ENCODE measurements at regions not wholly inside any gene's neighbourhood (a gene's known extent, or its start where the extent isn't known, plus 50 kb on each side); places are given as distances from the start of the nearest gene placed in this dataset.

GRCh38 chr20:63081351-63081750, 74.6 kb upstream of the BHLHE23 start:
- TF ChIP-seq POLR2A (IDR thresholded peaks at IDR 0.05; ENCODE audit: low read depth, low read length) (no peak), POLR2AphosphoS5 (IDR thresholded peaks at IDR 0.05; ENCODE audit: low read depth, low read length) (no peak), TAF1 (IDR thresholded peaks at IDR 0.05; ENCODE audit: borderline replicate concordance, low read depth, low read length) (no peak)
- no peak for DNase-seq (ENCODE audit: insufficient read length)
- FAIRE-seq = no peak

- no peak for FAIRE-seq
- no peak for TF ChIP-seq POLR2A (IDR thresholded peaks at IDR 0.05; ENCODE audit: low read depth, low read length)
- no peak for TF ChIP-seq TAF1 (IDR thresholded peaks at IDR 0.05; ENCODE audit: borderline replicate concordance, low read depth, low read length)
- TF ChIP-seq POLR2AphosphoS5 (IDR thresholded peaks at IDR 0.05; ENCODE audit: low read depth, low read length) = no peak
- no peak for DNase-seq (ENCODE audit: insufficient read length)
Observed at GRCh38 chr20:63080811-63081210, 74.0 kb upstream of the BHLHE23 start.

- no peak for FAIRE-seq
Observed at GRCh38 chr20:63080411-63080810, 73.6 kb upstream of the BHLHE23 start.

GRCh38 chr20:63079971-63080370, 73.2 kb upstream of the BHLHE23 start:
- TF ChIP-seq POLR2A (IDR thresholded peaks at IDR 0.05; ENCODE audit: low read depth, low read length) = no peak
- no peak for TF ChIP-seq POLR2AphosphoS5 (IDR thresholded peaks at IDR 0.05; ENCODE audit: low read depth, low read length)
- TF ChIP-seq TAF1 (IDR thresholded peaks at IDR 0.05; ENCODE audit: borderline replicate concordance, low read depth, low read length) = no peak
- FAIRE-seq (no peak), DNase-seq (ENCODE audit: insufficient read length) (no peak)

More at GRCh38 chr20:63080411-63080810, 73.6 kb upstream of the BHLHE23 start:
- no peak for DNase-seq (ENCODE audit: insufficient read length)
- TF ChIP-seq TAF1 (IDR thresholded peaks at IDR 0.05; ENCODE audit: borderline replicate concordance, low read depth, low read length) (no peak), POLR2A (IDR thresholded peaks at IDR 0.05; ENCODE audit: low read depth, low read length) (no peak)

DNA sequence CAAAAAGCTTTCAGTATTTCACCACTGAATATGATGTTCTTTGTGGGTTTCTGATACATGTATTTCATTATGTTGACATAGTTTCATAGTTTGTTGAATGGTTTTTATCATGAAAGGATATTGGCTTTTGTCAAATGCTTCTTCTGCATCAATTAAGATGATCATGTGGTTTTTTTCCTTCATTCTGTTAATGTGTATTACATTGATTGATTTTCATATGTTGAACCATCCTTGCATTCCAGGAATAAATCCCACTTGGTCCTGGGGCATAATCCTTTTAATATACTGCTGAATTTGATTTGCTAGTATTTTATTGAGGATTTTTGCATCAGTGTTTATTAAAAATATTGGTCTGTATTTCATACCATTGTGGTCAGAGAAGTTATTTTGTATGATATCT, 70.9 kb upstream of the BHLHE23 start:
- FAIRE-seq = no peak
- TF ChIP-seq POLR2A (IDR thresholded peaks at IDR 0.05; ENCODE audit: low read depth, low read length) (no peak), TAF1 (IDR thresholded peaks at IDR 0.05; ENCODE audit: borderline replicate concordance, low read depth, low read length) (no peak), POLR2AphosphoS5 (IDR thresholded peaks at IDR 0.05; ENCODE audit: low read depth, low read length) (no peak)
- DNase-seq (ENCODE audit: insufficient read length) = no peak

DNA sequence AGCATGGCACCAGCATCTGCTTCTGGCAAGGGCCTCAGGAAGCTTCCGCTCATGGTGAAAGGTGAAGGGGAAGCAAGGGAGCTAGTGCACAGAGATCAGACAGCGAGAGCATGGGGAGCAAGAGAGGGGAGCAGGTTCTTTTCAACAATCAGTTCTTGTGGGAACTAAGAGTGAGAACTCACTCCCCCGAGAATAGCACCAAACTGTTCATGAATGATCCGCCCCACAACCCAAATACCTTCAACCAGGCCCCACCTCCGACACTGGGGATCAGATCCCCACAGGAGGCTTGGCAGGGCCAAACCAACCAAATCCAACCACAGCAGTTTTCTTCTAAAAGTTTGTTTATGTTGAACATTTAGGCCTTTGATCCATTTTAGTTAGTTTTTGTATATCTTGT, 69.7 kb upstream of the BHLHE23 start:
- FAIRE-seq (no peak), DNase-seq (ENCODE audit: insufficient read length) (no peak)
- no peak for TF ChIP-seq POLR2AphosphoS5 (IDR thresholded peaks at IDR 0.05; ENCODE audit: low read depth, low read length)
- TF ChIP-seq POLR2A (IDR thresholded peaks at IDR 0.05; ENCODE audit: low read depth, low read length) = no peak
- TF ChIP-seq TAF1 (IDR thresholded peaks at IDR 0.05; ENCODE audit: borderline replicate concordance, low read depth, low read length) = no peak

DNA sequence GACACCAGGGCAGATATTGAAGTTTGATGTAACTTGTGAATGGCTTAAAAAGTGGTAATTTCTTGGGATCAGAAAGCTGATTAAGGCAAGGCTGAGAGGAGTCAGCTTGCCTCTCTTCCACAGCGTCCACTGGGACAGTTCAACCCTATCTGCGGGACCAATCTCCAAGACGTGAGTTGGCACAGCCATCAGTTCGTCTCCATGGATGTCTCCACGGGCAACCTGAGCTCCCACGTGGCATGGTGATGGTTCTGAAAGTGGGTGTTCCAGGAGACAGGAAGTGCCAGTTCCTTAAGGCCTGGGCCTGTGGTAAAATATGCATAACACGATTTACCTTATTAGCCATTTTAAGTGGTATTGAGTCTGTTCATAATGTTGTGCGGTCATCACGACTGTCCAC, 67.9 kb upstream of the BHLHE23 start:
- FAIRE-seq (no peak), DNase-seq (ENCODE audit: insufficient read length) (no peak)
- TF ChIP-seq POLR2A (IDR thresholded peaks at IDR 0.05; ENCODE audit: low read depth, low read length) = no peak
- no peak for TF ChIP-seq POLR2AphosphoS5 (IDR thresholded peaks at IDR 0.05; ENCODE audit: low read depth, low read length)
- no peak for TF ChIP-seq TAF1 (IDR thresholded peaks at IDR 0.05; ENCODE audit: borderline replicate concordance, low read depth, low read length)

DNA sequence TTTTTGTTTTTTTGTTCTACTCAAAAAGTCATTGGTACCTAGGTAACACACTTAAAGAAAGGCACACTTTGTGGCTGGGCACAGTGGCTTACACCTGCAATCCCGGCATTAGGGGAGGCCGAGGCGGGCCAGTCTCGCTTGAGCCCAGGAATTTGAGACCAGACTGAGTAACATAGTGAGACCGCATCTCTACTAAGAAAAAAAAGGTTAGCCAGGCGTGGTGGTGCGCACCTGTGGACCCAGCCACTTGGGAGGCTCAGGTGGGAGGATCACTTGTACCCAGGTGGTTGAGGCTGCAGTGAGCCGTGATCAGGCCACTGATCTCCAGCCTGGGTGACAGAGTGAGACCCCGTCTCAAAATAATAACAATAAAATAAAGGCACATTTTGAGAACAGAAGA, 67.4 kb upstream of the BHLHE23 start:
- DNase-seq (ENCODE audit: insufficient read length) (no peak), FAIRE-seq (no peak)
- no peak for TF ChIP-seq POLR2AphosphoS5 (IDR thresholded peaks at IDR 0.05; ENCODE audit: low read depth, low read length)
- TF ChIP-seq TAF1 (IDR thresholded peaks at IDR 0.05; ENCODE audit: borderline replicate concordance, low read depth, low read length) = no peak
- TF ChIP-seq POLR2A (IDR thresholded peaks at IDR 0.05; ENCODE audit: low read depth, low read length) = no peak

DNA sequence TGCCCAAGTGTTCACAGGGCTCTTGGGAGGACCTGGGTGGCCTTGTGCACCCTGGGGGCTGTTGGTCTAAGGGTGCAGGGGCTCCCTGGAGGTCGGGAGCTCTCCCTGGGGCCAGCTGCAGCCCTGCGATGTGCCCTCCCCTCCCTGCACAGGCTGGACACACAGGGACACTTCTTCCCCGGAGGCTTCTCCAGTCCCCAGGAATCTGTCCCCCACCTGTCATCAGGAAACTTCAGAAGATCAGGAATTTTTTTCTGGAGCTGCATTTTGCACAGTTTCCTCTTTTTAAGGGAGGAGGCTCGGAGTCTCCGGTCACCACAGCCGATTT, 66.9 kb upstream of the BHLHE23 start:
- no peak for FAIRE-seq
- DNase-seq (ENCODE audit: insufficient read length) = no peak
- TF ChIP-seq TAF1 (IDR thresholded peaks at IDR 0.05; ENCODE audit: borderline replicate concordance, low read depth, low read length) (no peak), POLR2AphosphoS5 (IDR thresholded peaks at IDR 0.05; ENCODE audit: low read depth, low read length) (no peak), POLR2A (IDR thresholded peaks at IDR 0.05; ENCODE audit: low read depth, low read length) (no peak)

GRCh38 chr20:63072991-63073737, 66.4 kb upstream of the BHLHE23 start:
- no peak for FAIRE-seq

GRCh38 chr20:63072231-63072791, 65.5 kb upstream of the BHLHE23 start:
- TF ChIP-seq POLR2A (IDR thresholded peaks at IDR 0.05; ENCODE audit: low read depth, low read length) = no peak
- TF ChIP-seq TAF1 (IDR thresholded peaks at IDR 0.05; ENCODE audit: borderline replicate concordance, low read depth, low read length) = no peak
- FAIRE-seq (no peak), DNase-seq (ENCODE audit: insufficient read length) (no peak)

More at GRCh38 chr20:63072991-63073737, 66.4 kb upstream of the BHLHE23 start:
- TF ChIP-seq TAF1 (IDR thresholded peaks at IDR 0.05; ENCODE audit: borderline replicate concordance, low read depth, low read length) = no peak
- no peak for DNase-seq (ENCODE audit: insufficient read length)

- DNase-seq (ENCODE audit: insufficient read length) (no peak), FAIRE-seq (no peak)
- TF ChIP-seq POLR2AphosphoS5 (IDR thresholded peaks at IDR 0.05; ENCODE audit: low read depth, low read length) (no peak), POLR2A (IDR thresholded peaks at IDR 0.05; ENCODE audit: low read depth, low read length) (no peak), TAF1 (IDR thresholded peaks at IDR 0.05; ENCODE audit: borderline replicate concordance, low read depth, low read length) (no peak)
Observed at GRCh38 chr20:63071541-63072181, 64.9 kb upstream of the BHLHE23 start.
